SK-N-DZ (cell line): ENCODE measurements at regions not wholly inside any gene's neighbourhood (a gene's known extent, or its start where the extent isn't known, plus 50 kb on each side); places are given as distances from the start of the nearest gene placed in this dataset.
"Not testable (repeated sequence)": the region's sequence is repeated elsewhere in the genome, so short reads cannot be mapped to it uniquely, and the experiment has no call there.

Experiments used
- DNase-seq: peaks from one replicate; pipeline ENCODE4 v3.0.0-alpha.2; 2015; ENCODE audit warnings: low spot score

GRCh38 chr3:145681181-145681580 is 479.8 kb downstream of the PLOD2 start:
- DNase-seq, result peak; percentile 8

DNA sequence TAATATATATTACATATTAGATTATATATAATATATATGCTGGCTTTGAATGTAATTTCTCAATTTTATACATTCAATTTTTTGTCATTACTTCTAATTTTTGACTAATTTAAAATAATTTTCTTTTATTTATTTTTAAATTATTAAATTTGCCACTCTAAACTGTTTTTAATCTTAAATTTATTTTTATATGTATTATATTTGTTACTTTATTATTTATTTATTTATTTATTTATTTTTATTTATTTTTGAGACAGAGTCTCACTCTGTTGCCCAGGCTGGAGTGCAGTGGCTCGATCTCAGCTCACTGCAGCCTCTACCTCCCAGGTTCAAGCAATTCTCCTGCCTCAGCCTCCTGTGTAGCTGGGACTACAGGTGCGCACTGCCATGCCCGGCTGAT is 473.0 kb downstream of the PLOD2 start:
- not testable (repeated sequence) for DNase-seq

DNA sequence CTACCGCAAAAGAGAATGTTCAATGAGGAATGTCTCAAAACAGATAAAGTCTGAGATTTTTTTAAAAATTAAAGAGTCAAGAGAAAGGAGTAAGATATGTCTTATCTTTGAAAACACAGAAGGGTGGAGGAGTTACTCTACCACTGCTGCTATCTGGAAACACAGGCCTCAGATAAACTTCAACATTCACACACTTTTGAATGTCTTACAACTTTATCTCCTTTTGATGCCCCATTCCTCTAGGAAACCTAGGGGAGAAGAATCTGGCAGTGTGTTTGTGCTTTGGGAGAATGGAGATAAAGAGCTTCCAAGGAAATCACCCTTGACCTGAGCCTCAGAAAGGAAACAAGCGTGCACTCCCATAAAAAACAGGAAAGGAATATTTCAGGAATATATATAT is 468.2 kb downstream of the PLOD2 start:
- no peak for DNase-seq

- DNase-seq, result no peak
These were observed 465.0 kb downstream of the PLOD2 start for GRCh38 chr3:145696011-145696410.

DNA sequence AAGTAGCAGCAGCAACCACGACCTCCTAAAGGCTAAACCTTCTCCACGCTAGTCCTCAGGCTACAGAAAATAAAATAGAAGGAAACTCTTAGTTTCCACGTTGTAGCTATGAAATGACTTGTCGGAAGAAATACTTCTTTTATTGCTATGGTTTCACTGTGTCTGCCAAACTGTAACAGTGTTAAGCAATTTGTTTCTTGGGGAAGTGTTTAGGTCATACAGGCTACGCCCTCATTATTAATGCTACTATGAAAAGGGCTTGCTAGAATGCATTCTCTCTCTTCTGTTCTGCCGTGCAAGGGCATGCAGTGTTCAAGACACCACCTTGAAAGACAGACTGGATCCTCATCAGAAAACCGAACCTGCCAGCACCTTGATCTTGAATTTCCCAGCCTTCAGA is 462.7 kb downstream of the PLOD2 start:
- no peak for DNase-seq

DNA sequence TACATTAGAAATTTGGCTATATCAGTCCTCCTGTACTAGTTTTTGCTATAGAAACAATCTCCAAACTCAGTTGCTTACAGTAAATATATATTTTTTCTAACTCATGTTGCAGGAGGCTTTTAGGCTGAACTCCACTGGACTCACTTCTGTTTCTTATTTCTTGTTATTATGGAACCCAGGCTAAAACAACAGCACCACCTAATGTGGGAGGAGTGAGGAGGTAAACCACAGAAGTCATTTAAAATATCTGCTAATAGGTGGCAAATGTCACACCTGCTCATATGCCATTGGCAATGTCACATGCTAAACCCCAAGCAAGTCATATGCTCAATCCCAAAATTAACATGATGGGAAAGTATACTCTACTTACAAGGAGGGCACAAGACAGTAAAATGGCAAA is 462.2 kb downstream of the PLOD2 start:
- DNase-seq, result no peak

DNA sequence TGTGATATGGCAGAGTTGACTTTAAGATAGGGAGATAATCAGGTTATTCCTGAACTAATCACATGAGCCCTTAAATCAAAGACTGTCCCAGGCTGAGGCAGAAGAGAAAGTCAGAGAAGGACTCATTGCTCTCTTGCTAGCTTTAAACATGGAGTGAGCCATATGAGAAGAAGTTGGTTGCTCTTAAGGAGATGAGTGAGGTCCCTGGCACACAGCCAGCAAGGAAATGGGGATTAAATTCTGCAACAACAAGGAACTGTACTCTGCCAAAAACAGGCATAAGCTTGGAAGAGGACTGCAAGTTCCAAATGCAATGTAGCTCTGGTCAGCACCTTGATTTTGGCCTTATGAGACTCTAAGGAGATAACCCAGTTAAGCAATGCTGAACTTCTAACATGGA is 457.0 kb downstream of the PLOD2 start:
- DNase-seq, result peak; percentile 47

- not testable (repeated sequence) for DNase-seq
These were observed 451.2 kb downstream of the PLOD2 start for GRCh38 chr3:145709779-145710178.

DNA sequence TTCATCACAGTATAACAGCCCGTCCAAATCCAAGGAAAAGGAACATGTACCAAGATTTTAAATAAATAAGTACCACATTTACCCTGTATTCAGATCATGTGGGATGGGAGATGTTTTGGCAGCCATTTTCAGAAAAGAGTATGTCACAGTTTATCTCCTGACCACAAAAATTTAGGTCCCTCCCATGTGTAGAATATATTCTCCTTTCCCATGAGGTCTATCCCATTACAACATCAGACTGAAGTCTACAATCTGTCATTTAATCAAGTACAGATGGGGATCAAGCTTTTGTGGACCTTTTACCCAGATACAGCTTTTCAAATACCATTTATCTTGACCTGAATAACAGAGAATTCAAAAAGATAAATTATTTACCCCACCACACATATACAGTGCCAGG is 444.5 kb downstream of the PLOD2 start:
- no peak for DNase-seq

DNA sequence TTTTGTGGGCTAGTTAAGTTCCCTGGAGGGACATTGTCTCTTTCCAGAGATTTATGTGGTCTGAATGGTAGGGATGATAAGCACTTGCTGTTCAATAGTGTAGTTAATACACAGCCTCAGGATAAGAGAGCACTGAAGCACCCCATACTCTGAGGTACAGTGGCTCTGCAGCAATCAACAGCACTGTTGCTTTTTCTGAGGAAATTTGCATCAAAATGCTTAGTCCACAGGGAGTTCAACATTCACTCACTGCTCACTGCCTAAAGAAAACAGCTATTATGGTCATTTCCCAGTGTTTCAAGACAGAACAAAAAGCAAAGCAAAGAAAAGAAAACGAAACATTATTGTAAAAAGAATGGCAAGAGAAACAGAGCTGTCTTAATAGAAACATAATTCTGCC is 441.9 kb downstream of the PLOD2 start:
- DNase-seq, result no peak

DNA sequence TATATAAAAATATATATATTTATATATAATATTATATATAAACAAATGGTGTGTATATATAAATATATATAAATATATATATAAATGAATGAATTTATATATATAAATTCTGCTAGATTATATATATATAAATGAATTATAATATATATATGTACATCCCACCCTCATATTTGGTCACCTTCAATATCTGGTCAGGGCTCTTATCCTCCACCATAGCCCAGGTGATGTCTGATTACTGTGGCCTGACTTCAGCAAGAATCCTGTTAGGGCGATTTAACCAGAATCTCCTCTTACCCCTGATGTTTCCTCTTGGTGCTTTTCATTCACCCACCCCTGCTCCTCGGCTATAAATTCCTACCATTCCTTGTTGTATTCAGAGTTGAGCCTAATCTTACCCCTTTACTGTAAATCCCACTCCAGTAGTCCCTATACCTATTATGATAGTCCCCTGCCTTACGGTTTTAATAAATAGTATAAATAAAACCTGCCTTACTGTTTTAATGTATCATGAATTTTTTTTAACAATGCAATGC is 439.6 kb downstream of the PLOD2 start:
- no peak for DNase-seq

DNA sequence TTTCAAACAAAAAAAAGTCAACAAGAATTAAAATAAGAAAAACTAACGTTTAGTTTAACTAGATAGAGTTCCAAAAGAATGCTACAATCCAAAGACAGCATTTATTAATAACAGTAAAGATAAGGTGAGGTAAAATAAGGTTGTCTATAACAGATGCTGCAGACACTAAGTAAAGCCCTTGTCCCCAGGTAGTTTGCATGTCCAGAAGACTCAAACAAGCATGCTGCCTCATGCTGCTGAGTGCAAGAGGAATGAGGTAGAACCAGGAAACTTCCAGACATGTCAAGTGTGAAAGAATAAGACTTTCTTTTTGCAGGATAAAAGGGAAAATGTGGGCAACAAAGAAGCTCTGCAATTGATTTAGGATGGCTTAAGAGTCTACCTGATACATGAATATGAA is 439.2 kb downstream of the PLOD2 start:
- DNase-seq, result no peak

- no peak for DNase-seq
These were observed 433.5 kb downstream of the PLOD2 start for GRCh38 chr3:145727476-145727875.

DNA sequence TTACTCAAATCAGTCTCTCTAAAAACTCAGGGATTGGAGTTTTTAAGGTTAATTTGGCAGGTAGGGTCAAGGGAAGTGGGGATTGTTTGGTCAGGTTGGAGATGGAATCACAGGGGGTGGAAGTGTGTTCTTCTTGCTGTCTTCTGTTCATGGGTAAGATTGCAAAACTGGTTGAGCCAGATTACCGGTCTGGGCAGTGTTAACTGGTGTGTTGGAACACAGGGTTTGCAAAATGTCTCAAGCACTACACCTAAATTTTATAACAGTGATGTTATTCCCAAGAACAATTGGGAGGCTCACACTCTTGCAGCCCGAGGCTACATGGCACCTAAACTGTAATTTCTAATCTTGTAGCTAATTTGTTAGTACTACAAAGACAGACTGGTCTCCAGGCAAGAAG is 425.4 kb downstream of the PLOD2 start:
- DNase-seq, result no peak

DNA sequence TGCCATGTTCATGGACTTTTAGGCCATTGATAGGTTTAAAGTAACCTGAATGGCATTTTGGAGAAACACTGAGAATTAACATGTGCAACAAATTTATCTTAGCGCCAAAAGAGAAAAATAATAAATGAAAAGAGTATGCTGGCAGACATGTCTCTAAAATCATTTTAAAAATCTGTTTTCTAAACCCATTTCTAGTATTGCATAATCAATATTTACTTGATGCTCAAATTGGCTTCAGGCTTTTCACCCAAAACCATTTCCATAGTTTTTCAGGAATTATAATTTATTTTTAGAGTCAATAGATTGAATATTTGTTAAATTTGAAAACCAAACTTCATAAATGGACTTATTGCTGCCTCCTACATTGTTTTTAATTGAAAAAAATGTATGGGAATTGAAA is 423.0 kb downstream of the PLOD2 start:
- DNase-seq, result no peak

- DNase-seq, result no peak
These were observed 421.1 kb downstream of the PLOD2 start for GRCh38 chr3:145739926-145740325.

GRCh38 chr3:145750657-145751056 is 410.3 kb downstream of the PLOD2 start:
- DNase-seq, result no peak

DNA sequence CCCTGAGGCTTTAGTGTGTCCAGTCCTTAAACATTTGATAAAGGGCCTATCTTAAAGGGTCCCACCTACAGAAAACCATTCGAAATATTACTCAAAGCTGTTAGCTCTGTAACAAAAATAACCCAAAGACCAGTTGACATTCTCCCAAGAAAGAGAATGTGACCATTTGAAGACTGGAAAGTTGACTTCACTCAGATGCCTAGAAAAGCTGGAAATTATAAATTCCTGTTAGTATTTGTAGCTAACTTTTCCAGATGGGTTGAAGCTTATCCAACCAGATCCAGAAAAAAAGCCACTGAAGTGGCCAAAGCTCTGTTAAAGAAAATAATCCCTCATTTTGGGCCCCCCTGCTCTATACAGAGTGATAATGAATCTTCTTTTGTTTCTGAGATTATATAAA is 408.4 kb downstream of the PLOD2 start:
- DNase-seq, result no peak

DNA sequence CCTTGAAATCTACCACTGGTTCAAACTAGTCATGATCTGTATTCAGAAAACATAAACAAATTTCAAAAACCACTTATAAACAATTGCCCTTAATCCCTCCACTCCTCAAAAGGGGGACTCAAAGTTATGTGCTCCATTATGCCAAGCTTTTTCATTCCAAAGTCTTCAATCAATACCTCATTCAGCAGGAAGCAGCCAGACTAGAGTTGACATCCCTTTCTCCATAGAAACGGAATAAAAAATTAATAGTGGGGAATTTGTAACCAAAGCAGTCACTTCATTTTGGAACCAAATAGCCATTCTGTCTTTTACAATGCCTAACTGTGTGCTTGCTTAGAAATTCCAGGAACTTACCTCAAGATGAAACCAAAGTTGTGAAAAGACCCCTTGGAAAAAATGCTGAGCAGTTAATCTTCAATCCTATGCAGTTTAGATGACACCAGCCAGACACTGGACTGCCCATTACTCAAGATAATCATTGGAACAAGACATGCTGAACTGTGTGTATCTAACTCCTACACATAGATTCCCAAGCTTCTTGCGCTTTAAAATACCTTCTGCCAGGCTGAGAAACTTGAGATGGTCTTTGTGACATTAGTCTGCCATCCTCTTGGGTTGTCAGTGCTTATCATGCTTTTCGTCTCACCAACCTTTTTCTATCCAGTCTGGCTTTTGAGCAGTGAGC is 406.2 kb downstream of the PLOD2 start:
- DNase-seq, result no peak

- no peak for DNase-seq
These were observed 400.9 kb downstream of the PLOD2 start for GRCh38 chr3:145760036-145760435.

- no peak for DNase-seq
These were observed 393.1 kb downstream of the PLOD2 start for GRCh38 chr3:145767909-145768308.

DNA sequence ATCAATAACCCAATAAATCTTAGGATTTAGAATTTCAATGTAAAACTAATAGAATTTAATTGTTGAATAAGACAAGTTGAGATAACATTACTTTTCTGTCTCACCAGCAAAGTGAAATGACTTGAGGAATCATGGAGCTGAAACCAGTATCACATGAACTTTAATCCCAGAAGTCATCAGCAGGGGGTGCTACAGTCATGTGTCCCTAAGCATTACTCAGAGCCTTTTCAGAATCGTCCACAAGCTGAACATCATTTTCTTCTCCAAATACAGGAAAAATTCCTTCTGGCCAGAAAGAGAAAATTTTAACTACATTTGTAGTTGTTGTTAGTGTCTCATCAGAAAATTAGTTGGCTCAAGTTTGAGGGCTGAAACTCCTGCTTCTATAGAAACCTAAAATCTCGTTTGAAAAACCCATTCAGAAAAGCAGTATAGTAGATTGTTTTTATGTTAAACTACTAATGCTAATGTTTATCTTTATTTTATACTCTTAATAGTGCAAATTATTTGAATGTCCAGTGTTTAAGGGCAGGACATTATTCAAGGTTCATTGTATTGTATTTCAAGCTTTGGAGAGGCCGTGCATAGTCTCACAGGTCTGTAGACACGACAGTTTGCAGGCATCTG is 384.1 kb downstream of the PLOD2 start:
- DNase-seq, result peak; percentile 37

GRCh38 chr3:145780301-145780700 is 380.7 kb downstream of the PLOD2 start:
- no peak for DNase-seq
